DOHH2 (cell line): ENCODE measurements at regions not wholly inside any gene's neighbourhood (a gene's known extent, or its start where the extent isn't known, plus 50 kb on each side); places are given as distances from the start of the nearest gene placed in this dataset.

Experiments
- EZH2phosphoT487 ChIP-seq: fragments of 200-600 bp; sonication (generic); IDR thresholded peaks from 2 replicates; pipeline ENCODE4 v1.6.1; 2017; ENCODE audit warnings: borderline replicate concordance, mild to moderate bottlenecking, antibody characterized with exemption, low read length, moderate library complexity, mixed read lengths
- TF ChIP-seq, protein P1 (sequence below): fragments of 200-600 bp; sonication (generic); IDR thresholded peaks from one replicate; pipeline ENCODE4 v1.5.1; 2014; ENCODE audit warnings: antibody characterized with exemption, mild to moderate bottlenecking, low read depth, low read length; ENCODE audit not compliant: poor library complexity, severe bottlenecking

DNA sequence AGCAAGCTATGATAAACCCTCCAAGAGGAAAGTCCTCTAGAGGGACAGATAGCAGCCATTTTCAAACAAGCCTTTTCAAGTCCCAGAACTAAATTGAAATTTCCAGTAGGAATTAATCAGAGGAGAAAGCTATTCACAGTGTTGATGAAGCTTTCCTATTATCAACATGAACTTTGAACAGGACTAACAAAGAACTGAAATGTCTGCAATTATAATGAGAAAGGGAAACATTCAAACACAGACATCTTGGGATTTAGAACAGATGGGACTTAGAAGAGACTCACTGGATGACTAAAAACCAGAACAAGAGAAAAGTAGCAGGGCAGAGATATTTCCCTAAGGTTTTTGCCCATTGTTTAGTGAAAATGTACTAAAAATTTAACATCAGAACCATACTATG, 622.1 kb upstream of the UBE2E2 start:
- TF ChIP-seq, protein P1, sequence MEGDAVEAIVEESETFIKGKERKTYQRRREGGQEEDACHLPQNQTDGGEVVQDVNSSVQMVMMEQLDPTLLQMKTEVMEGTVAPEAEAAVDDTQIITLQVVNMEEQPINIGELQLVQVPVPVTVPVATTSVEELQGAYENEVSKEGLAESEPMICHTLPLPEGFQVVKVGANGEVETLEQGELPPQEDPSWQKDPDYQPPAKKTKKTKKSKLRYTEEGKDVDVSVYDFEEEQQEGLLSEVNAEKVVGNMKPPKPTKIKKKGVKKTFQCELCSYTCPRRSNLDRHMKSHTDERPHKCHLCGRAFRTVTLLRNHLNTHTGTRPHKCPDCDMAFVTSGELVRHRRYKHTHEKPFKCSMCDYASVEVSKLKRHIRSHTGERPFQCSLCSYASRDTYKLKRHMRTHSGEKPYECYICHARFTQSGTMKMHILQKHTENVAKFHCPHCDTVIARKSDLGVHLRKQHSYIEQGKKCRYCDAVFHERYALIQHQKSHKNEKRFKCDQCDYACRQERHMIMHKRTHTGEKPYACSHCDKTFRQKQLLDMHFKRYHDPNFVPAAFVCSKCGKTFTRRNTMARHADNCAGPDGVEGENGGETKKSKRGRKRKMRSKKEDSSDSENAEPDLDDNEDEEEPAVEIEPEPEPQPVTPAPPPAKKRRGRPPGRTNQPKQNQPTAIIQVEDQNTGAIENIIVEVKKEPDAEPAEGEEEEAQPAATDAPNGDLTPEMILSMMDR, result no peak
- TF ChIP-seq EZH2phosphoT487, result no peak
